ENCODE measurements at regions not wholly inside any gene's neighbourhood (a gene's known extent, or its start where the extent isn't known, plus 50 kb on each side); places are given as distances from the start of the nearest gene placed in this dataset.

- no peak for DNase-seq
Measured at GRCh38 chr11:70861559-70861958, 390.8 kb downstream of the SHANK2 start.

GRCh38 chr11:70862093-70862492, 390.3 kb downstream of the SHANK2 start:
- DNase-seq = no peak

GRCh38 chr11:70863186-70863585, 389.2 kb downstream of the SHANK2 start:
- DNase-seq = no peak

- peak in 1 of 51 donors; percentile 10 for DNase-seq
Measured at GRCh38 chr11:70863993-70864392, 388.4 kb downstream of the SHANK2 start.

GRCh38 chr11:70865356-70865755, 387.0 kb downstream of the SHANK2 start:
- DNase-seq = no peak

- no peak for DNase-seq
Measured at GRCh38 chr11:70866834-70867233, 385.5 kb downstream of the SHANK2 start.

GRCh38 chr11:70867281-70868047, 384.9 kb downstream of the SHANK2 start:
- DNase-seq = no peak

- DNase-seq = no peak
Measured at GRCh38 chr11:70868341-70868885, 384.0 kb downstream of the SHANK2 start.

- DNase-seq = no peak
Measured at GRCh38 chr11:70869054-70869453, 383.3 kb downstream of the SHANK2 start.

- DNase-seq = no peak
Measured at GRCh38 chr11:70871881-70872280, 380.5 kb downstream of the SHANK2 start.

- DNase-seq = no peak
Measured at GRCh38 chr11:70872299-70872698, 380.1 kb downstream of the SHANK2 start.

GRCh38 chr11:70872955-70873735, 379.2 kb downstream of the SHANK2 start:
- DNase-seq = no peak

- peak in 1 of 51 donors; percentile 36 for DNase-seq
Measured at GRCh38 chr11:70873736-70874412, 378.5 kb downstream of the SHANK2 start.

GRCh38 chr11:70876685-70877084, 375.7 kb downstream of the SHANK2 start:
- no peak for DNase-seq

GRCh38 chr11:70877151-70877550, 375.2 kb downstream of the SHANK2 start:
- DNase-seq = no peak

GRCh38 chr11:70878366-70878765, 374.0 kb downstream of the SHANK2 start:
- DNase-seq = no peak

GRCh38 chr11:70879601-70880285, 372.6 kb downstream of the SHANK2 start:
- no peak for DNase-seq

- DNase-seq = no peak
Measured at GRCh38 chr11:70880416-70880815, 372.0 kb downstream of the SHANK2 start.

- DNase-seq = no peak
Measured at GRCh38 chr11:70881948-70882715, 370.2 kb downstream of the SHANK2 start.

- DNase-seq = no peak
Measured at GRCh38 chr11:70882716-70883085, 369.7 kb downstream of the SHANK2 start.

All from hypothalamus (tissue), 51 donors.